GM21576 (cell line): ENCODE measurements at regions not wholly inside any gene's neighbourhood (a gene's known extent, or its start where the extent isn't known, plus 50 kb on each side); places are given as distances from the start of the nearest gene placed in this dataset.

Source experiments
- ATAC-seq: cut with Tn5 transposase; IDR thresholded peaks from one replicate; pipeline ENCODE4 v1.9.1; 2021; ENCODE audit warnings: mild to moderate bottlenecking, moderate library complexity; ENCODE audit not compliant: unreplicated experiment

DNA sequence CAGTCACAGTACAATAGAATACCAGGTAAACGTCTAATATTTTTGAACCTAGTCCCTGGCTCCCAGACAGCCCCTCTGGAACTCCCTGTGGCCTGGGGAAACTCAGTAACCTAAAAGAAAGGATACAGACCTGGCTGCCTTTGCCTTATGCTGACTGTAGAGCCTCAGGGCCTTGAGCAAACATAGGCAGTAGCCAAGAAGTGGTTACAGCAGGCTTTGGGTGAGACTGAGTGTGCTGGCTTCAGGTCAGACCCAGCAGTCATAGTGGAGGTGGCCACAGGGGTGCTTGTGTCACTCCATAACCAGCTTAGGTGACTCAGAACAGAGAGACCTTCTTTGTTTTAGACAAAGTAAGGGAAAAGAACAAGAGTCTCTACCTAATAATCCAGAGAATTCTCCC lies 141.8 kb upstream of the PRDX4 start:
- no peak for ATAC-seq

DNA sequence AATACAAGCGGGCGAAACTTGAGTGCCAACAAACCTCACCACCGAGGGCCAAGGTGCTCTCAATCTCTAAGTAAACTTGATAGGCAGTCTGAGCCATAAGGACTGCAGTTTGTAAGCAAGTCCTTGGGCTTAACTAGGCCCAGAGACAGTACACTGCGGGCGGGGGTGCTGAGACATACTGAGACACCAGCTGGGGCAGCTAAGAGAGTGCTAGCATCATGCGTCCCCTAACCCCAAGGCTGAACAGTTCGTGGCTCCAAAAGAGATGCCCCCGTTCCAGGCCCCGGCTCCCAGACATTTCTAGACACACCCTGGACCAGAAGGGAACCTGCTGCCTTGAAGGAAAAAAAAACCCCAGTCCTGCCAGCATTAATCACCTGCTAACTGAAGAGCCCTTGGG lies 126.8 kb upstream of the PRDX4 start:
- ATAC-seq, result no peak

DNA sequence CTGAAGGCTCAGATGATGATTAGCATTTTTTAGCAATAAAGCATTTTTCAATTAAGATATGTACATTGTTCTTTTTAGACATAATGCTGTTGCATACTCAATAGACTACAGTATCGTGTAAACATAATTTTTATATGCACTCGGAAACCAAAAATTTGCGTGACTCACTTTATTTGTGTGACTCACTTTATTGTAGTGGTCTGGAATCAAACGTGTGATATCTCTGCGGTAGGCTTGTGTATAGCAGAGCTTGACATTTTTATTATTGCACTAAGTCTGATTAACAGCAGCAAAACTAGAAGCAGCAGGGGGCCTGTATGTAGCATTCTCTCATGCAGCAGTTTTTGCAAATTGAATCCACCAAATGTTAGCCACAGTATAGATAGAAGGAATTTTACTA lies 119.1 kb upstream of the PRDX4 start:
- no peak for ATAC-seq

DNA sequence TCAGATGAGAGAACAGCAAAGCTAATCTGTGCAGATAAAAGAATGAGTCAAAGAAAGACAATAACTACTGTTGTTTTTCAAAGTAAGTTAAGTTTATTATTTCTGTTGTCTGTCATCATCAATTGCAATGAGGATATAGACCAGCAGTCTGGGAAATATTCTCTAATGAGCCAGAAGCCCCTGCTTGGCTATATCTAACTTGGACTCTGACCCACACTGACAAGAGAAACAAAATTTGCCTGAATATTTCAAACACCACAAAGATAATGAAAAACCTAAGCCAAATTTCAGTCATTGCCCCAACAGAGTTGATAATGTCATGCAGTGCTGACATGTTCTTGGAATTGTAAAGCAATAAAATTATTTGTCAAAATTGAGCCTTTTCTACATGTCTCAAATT lies 115.0 kb upstream of the PRDX4 start:
- ATAC-seq, result no peak

- ATAC-seq, result no peak
Measured at GRCh38 chrX:23554304-23554703, 113.0 kb upstream of the PRDX4 start.

DNA sequence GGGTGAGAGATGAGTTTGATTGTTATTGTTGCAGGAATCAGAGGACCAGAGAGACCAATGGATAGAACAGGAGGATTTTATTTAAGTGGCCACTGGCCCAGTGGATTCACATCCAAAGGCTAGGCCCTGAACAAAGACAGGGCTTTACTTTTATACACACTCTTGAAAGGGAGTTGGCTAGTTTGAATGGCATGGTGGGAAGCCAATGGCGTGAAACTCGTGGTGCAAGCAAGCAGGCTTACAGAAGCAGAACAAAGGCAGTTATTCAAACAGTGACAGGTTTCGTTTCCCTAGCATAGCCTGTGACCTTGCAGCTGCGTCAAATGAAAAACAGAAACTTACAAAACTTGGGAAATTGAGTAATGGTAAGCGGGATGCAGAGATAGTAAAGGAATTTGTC lies 110.2 kb upstream of the PRDX4 start:
- ATAC-seq, result no peak

- no peak for ATAC-seq
Measured at GRCh38 chrX:23559975-23560374, 107.3 kb upstream of the PRDX4 start.

DNA sequence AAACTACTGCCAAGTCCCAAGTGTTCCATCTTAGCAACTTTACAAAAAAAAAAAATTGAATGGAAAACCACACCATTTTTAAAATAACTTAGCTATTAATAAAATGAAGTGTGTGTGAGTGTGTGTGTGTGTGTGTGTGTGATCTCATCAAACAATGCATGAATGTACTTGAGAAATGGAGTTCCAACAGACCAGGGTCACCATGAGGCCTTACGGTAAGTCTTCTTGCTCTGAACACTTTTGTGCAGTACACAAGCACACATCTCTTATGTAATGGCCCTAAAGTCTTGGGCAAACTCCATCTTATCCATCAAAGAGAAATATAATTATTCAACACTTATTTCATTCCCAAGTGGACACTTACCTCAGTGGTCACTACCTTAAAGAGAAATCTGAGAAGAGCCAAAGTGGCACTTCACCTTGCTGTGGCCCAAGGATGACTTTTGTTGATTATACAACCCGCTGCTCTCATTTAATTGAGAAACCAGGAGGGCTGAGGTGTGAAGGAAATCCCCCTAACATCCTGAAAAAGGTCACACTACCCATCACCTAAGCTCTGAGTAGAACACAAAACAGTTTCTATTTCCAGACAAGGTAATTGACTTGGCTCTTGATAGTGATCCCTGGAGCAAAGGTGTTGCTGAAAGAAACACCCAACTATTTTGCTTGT lies 96.5 kb upstream of the PRDX4 start:
- no peak for ATAC-seq

GRCh38 chrX:23575281-23575680 lies 92.0 kb upstream of the PRDX4 start:
- ATAC-seq, result no peak

DNA sequence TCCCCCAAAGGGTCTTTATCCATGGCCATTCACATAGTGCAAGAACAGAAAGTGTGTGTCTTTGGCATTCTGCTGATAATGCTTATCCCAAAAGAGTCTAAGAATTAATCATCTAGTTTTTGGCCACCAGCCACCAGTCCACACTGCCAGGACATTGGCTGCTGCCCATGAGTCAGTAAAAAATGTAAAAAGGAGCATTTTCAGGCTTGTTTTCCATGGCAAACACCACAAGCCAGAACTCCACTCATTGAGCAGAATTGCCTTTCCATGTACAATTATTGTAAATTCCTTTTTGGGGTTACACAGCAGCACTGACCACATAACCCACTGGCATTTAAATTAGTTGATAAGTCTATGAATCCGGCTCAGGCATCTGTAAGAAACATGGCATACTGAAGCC lies 89.2 kb upstream of the PRDX4 start:
- ATAC-seq, result no peak

DNA sequence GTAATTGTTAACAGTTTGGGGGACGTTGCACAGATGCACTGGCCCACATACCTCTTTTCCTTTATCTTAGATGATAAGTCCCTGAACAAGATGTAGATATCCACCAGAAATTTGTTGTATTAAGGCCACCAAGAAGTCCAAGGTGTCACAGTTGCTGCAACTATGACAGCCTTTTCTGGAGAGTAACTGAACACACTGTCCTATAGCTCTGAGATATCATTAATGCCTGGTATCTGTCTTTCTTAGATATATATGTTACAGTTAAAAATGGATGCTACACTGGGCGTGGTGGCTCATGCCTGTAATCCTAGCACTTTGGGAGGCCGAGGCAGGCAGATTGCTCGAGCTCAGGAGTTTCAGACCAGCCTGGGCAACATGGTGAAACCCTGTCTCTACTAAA lies 77.8 kb upstream of the PRDX4 start:
- ATAC-seq, result no peak

DNA sequence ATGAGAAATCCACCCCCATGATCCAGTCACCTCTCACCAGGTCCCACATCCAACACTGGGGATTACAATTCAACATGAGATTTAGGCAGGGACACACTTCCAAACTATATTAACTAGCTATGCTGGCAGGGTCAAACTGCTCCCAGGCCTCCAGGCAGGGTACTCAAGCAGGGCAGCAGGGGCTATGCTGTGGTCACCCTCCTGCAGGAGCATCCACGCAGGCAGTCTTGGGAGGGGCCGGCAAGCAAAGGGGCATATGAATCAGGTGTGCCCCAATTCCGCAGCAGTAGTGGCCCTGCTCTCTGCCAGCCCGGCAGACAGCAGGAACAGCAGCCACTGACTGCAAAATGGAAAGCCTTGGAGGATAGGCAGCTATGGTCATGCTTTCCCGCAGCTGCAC lies 74.6 kb upstream of the PRDX4 start:
- ATAC-seq, result no peak

DNA sequence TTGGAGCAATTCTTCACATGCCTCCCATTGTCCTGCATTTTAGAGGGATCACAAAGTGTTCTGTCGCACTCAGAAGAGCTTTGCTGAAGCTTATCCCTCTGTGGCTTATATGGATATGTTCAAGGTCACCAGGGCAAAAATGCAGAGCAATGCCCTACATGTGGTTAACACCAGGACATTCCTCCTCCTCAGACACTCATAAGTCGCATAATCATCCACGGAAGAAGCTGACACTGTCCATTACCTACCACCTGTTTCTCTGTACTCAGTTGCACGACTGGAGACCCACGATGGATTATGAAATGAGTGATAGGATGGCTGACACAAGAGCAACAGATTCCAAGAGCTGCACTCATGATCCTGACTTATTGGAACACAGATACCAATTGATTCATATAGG lies 68.7 kb upstream of the PRDX4 start:
- no peak for ATAC-seq

DNA sequence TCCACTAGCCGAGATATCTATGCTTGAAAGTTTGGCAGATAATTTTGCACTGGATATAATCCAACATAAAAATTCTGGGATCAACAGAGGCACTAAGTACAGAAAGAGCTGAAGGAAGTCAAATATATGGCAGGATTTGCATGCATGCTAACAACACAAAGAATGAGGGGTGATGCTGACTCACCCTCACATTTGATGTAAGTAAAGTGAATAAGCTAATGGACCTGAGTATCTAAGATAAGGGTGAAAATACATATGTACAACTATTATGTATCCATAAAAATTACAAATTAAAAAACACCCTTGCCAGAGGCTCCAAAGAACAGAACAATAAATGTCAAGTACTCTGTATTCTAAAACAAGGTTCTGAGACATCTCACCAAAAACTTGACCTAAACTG lies 63.8 kb upstream of the PRDX4 start:
- ATAC-seq, result no peak

DNA sequence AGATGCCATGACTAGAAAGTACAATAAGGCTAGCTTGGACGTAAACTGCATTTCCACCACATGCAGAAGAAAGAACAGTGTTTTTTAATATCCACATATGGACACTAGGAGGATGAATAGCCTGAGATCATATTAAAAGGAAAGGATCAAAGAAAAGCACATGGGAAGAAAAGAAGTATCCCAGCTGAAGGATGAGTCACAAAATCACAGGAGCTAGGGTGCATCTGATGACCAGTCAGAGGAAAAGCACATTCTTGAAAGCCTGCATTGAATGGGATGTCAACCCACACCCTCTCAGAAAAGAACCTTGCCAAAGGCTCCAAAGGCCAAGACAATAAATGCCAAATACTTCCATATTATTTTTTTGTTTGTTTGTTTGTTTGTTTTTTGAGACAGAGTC lies 56.8 kb upstream of the PRDX4 start:
- ATAC-seq, result no peak

DNA sequence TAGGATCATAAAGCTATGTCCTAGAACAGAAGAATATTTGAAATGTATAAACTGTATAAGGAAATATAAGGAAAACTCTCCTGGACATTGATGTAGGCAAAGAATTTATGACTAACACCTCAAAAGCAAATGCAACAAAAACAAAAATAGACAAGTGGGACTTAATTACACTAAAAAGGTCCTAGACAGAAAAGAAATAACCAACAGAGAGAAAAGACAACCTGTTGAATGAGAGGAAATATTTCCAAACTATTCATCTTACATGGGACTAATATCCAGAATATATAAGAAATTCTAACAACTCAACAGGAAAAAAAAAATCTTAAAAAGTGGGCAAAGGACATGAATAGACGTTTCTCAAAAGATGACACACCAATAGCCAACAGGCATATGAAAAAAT lies 54.4 kb upstream of the PRDX4 start:
- no peak for ATAC-seq

GRCh38 chrX:23616361-23616760 lies 50.9 kb upstream of the PRDX4 start:
- ATAC-seq, result peak; percentile 77
